Dermis blood vessel endothelial cell (primary cell): ENCODE measurements at regions not wholly inside any gene's neighbourhood (a gene's known extent, or its start where the extent isn't known, plus 50 kb on each side); places are given as distances from the start of the nearest gene placed in this dataset.
"Not testable (repeated sequence)": the region's sequence is repeated elsewhere in the genome, so short reads cannot be mapped to it uniquely, and the experiment has no call there.

Experiments
- DNase-seq: peaks from one replicate; pipeline ENCODE4 v3.0.0; 2010

GRCh38 chr5:116922532-116922931 lies 347.9 kb upstream of the SEMA6A start:
- no peak for DNase-seq

GRCh38 chr5:116914869-116915504 lies 340.4 kb upstream of the SEMA6A start:
- DNase-seq: no peak

- no peak for DNase-seq
Measured at GRCh38 chr5:116912221-116912620, 337.6 kb upstream of the SEMA6A start.

GRCh38 chr5:116911074-116911473 lies 336.5 kb upstream of the SEMA6A start:
- DNase-seq: no peak

GRCh38 chr5:116908537-116908936 lies 333.9 kb upstream of the SEMA6A start:
- no peak for DNase-seq

- no peak for DNase-seq
Measured at GRCh38 chr5:116905885-116906284, 331.3 kb upstream of the SEMA6A start.

- no peak for DNase-seq
Measured at GRCh38 chr5:116900793-116901192, 326.2 kb upstream of the SEMA6A start.

- no peak for DNase-seq
Measured at GRCh38 chr5:116898917-116899316, 324.3 kb upstream of the SEMA6A start.

- DNase-seq: no peak
Measured at GRCh38 chr5:116897291-116897690, 322.7 kb upstream of the SEMA6A start.

- DNase-seq: no peak
Measured at GRCh38 chr5:116896001-116896400, 321.4 kb upstream of the SEMA6A start.

GRCh38 chr5:116892993-116893392 lies 318.4 kb upstream of the SEMA6A start:
- no peak for DNase-seq

- no peak for DNase-seq
Measured at GRCh38 chr5:116887104-116887503, 312.5 kb upstream of the SEMA6A start.

GRCh38 chr5:116885825-116886224 lies 311.2 kb upstream of the SEMA6A start:
- DNase-seq: no peak

GRCh38 chr5:116883875-116884274 lies 309.3 kb upstream of the SEMA6A start:
- no peak for DNase-seq

- DNase-seq: no peak
Measured at GRCh38 chr5:116881921-116882531, 307.4 kb upstream of the SEMA6A start.

- no peak for DNase-seq
Measured at GRCh38 chr5:116880601-116881000, 306.0 kb upstream of the SEMA6A start.

- no peak for DNase-seq
Measured at GRCh38 chr5:116880150-116880549, 305.5 kb upstream of the SEMA6A start.

GRCh38 chr5:116876240-116876840 lies 301.7 kb upstream of the SEMA6A start:
- no peak for DNase-seq

GRCh38 chr5:116872986-116873385 lies 298.4 kb upstream of the SEMA6A start:
- no peak for DNase-seq

GRCh38 chr5:116872486-116872885 lies 297.9 kb upstream of the SEMA6A start:
- DNase-seq: no peak

- not testable (repeated sequence) for DNase-seq
Measured at GRCh38 chr5:116867825-116868224, 293.2 kb upstream of the SEMA6A start.

- DNase-seq: no peak
Measured at GRCh38 chr5:116865651-116866050, 291.0 kb upstream of the SEMA6A start.

- no peak for DNase-seq
Measured at GRCh38 chr5:116864838-116865190, 290.2 kb upstream of the SEMA6A start.

GRCh38 chr5:116864157-116864837 lies 289.7 kb upstream of the SEMA6A start:
- DNase-seq: no peak
